Hematopoietic multipotent progenitor cell treated with erythropoietin and hydrocortisone succinate and interleukin-3 and kit ligand, for 6 days (in vitro differentiated cells): ENCODE measurements at regions not wholly inside any gene's neighbourhood (a gene's known extent, or its start where the extent isn't known, plus 50 kb on each side); places are given as distances from the start of the nearest gene placed in this dataset.
A peak's percentile ranks its signal among the peaks of the same experiment; 100 is the strongest.

Source experiments
- DNase-seq: peaks from one replicate; pipeline ENCODE4 v3.0.0-alpha.2; 2015

DNA sequence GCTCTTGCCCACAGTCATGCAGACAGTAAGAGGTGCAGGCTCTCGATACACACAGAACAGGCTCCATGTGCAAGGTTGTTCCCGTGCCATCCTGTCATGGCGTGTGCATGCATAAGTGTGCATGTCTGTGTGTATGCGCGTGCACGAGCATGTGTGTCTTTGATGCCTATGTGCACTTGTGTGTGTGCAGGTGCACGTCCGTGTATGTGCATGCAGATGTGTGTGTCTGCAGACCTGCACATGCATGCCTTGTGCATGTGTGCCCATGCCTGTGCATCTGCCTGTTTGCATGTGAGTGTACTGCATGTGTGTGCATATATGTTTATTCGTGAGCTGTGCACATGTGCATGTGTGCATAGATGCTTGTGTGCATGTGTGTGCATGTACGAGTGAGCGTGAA lies 309.8 kb downstream of the TMEM121 start:
- DNase-seq: no peak

DNA sequence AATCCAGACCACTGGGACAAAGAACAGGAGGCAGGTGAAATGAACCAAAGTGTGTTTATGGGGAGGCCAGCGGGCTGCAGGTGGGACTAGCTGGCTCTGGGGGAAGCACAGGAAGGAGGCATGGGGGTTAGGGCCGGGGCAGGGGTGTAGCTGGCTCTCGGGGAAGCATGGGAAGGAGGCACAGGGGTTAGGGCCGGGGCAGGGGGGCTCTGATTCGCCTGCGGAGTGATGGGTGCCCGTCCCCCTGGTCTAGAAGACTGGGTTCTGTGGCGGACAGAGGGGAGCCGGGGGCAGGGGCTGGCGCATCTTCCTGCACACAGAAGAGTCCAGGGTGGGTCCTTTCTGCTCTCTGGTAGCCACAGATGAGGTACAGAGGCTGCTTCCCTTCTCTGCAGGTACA lies 310.3 kb downstream of the TMEM121 start:
- DNase-seq: no peak

- no peak for DNase-seq
Measured at GRCh38 chr14:105837349-105838063, 311.1 kb downstream of the TMEM121 start.

- no peak for DNase-seq
Measured at GRCh38 chr14:105838107-105838506, 311.7 kb downstream of the TMEM121 start.

- DNase-seq: no peak
Measured at GRCh38 chr14:105838591-105839424, 312.4 kb downstream of the TMEM121 start.

DNA sequence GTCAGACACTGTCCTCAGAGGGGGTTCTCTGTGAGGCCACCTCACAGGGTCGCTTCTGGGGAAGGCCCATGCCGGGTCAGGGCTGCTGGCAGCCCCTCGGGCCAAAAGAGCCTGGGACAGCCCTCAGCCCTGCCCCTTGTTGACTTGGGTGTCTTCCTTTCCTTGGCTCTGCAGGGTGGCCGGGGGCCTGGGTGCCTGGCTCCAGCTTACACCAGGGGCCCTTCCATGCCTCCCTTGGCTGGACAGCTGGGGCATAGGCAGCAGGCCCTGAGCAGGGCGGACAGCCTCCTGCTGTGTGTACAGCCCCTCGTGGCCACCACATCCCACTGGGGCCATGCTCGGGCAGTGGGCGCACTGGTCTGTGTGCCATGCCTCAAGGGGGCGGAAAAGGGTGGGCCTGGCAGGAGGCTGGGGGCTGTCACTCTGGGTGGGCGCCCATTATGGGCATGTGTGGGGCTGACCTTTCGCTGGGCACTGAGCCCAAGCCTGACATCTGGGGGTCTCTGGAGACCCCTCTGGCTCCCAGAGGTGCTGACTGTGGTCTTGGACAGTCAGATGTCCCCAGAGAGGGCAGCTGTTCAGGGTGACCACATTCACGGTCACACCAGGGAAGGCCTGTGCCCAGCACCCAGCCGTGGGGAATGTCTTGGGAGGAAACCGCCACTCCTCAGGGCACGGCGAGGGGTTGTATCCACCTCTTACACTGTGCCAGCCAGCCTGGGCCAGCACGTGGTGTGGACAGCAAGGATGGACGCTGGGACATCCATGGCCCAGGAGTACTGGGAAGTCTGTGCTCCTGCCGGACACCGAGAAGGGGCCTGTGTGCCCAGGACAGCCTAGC lies 313.3 kb downstream of the TMEM121 start:
- DNase-seq: no peak

DNA sequence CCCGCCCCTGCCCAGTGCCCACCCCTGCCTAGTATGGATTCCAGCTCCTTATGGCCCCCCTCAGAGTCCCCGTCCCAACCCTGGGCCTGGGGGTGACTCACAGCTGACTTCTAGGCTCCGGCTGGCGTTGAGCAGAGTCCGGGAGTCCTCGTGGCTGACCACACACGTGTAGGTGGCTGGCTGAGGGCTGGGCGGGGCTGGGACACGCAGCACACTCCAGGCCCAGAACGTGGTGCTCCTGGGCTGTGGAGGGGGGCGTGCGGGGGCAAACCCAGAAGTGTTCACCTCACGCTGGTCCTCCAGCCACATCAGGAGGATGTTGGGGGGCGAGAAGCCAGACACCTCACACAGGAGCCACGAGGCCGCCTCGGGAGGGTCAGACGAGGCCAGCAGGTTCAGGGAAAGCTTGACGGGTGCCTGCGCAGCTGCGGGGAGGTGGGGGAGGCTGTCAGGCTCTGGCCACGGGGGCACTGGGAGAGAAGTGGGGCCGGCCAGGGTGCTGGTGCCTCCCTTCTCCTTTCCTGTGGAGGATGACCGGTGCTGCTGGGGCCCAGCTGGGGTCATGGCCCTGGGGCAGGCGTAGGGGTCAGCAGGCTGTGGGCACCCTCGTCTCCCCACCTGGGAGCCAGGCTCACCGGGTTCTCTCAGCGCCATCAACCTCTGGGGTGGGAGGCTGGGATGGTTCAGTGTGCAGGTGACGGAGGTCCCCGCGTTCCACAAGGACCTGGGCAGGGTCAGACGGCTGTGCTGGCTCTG lies 314.1 kb downstream of the TMEM121 start:
- DNase-seq: no peak

DNA sequence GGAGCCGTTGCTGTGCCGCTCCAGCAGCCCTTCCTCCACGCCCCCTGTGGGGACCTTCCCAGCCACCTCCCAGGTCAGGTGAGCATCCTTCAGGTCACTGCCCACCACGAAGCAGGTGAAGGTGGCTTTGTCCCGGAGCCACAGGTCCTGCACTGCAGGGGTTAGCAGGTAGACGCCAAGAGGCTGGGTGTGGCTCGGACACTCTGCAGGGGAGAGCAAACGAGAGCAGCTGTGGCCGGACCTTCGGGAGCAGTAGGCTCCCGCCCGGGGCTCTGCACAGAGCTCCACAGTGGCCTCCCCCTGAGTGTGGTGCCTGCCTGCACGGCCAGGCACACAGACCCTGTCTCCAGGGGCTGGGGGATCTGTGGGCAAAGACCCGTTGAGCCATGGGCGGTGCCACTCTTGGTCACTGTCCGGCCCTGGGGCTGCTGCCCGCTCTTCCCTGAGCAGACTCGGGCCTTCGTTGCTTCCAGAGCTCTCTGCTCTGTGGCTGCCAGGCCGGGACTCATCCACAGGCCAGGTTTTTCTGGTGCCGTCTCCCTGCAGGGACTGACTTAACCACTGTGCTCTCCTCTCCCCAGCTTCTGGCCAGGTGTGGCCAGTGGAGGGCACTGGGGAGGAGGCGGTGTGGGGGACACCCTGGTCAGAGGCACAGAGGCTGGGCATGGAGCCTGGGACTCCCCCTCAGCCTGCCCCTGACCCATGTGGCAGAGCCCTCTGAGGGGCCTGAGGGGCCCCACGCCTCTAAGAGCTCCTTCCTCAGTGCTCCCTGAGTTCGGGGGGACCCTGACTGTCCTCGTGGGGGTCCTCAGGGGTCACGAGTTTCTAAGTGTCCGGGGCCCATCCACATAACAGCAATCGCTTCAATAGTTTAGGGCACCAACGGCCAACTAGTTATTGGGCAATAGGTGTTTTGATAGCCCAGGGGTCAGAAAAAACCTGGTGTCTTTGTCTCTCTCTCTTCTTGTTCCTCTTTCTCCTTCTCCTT lies 314.9 kb downstream of the TMEM121 start:
- DNase-seq: no peak

- DNase-seq: no peak
Measured at GRCh38 chr14:105842105-105842504, 315.7 kb downstream of the TMEM121 start.

DNA sequence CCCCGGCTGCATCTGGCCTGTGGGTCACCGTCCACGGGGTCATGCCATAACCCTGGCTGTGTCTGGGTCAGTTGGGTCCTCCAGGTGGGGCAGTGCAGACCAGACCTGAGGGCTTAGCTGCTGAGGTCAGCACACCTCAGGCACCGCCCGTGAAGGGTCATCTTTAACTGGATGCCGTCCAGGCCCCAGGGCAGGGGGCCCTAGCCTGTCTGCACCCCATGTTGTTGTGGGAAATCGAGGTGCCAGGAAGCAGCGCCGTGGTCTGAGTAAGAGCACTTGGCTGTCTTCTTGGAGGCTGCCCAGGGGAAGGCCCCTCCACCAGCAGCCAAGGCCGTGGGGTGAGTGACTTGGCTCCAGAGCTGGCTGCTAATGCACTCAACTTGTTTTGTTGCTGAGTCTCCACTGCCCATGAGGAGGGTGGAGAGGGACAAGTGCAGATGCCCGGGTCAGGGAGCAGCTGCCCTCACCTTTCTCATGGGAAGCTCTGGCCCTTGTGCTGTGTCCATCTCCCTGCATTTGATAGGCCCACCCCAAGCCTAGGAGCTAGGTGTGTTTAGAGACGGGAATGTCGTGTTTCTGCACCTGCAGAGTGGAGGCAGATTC lies 317.2 kb downstream of the TMEM121 start:
- no peak for DNase-seq

DNA sequence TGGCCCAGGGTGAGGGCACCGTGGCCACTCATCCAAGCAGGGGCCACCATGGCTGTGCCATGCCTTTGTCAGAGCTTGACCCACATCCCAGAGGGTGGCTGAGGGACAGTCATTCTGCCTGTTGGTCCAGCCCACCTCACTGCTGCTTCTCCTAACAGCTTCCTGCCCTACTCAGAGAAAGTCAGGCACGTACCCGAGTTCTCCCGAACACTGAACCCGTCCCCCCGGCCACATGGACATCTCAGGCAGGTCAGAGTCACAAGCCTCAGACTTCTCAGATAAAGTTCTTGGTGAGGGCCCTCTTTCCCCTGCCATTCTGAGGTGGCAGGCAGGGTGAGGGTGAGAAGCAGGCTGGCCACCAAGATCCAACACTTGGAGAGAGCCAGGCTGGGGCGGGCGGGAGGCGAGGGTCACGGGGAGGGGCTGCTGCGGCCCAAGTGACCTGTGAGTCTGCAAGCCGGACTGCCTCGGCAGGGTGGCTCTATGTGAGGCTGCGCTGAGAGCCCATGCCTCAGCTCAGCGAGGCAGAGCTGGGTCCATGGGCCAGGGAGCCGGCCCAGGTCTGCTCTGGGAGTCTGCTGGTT lies 317.8 kb downstream of the TMEM121 start:
- no peak for DNase-seq

GRCh38 chr14:105844810-105845724 lies 318.7 kb downstream of the TMEM121 start:
- peak; percentile 75 for DNase-seq

DNA sequence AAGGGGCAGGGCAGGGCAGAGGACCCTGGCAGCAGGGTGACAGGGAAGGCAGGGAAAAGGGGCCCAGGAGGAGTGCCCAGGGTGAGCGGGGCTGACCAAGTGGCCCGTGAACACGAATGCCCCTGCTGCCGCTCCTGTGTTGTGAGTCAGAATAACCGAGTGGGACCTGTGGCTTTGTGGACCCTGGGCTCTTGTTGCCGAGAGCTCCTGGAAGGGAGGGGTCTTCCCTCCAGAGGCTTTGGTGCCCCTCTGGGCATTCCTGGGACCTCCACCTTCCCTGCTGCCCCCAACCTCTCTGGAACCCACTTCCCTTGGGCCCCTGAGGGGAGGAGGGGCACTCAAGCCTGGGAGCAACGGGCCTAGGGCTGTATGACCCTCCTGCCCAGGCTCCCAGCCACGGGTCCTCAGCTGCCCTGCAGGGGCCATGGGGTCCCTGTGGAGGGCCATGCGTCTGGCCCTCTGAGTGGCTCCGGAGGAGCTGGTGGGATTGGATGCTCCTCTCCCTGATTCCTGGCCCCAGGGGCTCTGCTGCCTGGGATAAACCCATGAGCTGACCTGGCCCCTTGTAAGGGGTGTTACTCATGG lies 319.4 kb downstream of the TMEM121 start:
- no peak for DNase-seq

DNA sequence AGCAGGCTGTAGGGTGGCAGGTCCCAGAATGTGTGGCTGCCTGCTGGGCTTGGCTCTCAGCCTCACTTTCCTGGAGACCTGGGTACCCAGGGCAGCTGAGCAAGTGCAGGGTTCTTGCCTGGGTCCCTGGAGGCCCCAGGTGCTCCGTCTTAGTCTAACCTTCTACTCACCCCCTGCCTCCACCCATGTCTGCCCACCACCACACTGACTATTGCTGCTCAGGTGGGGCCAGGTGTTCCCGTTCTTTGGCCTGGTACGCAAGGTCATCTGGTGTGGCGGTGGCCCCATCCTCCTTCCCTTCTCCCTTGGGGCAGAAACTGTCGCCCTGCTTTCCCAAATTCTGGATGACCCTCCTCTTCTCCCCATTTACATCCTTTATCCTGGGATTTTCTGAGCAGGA lies 319.9 kb downstream of the TMEM121 start:
- DNase-seq: no peak

DNA sequence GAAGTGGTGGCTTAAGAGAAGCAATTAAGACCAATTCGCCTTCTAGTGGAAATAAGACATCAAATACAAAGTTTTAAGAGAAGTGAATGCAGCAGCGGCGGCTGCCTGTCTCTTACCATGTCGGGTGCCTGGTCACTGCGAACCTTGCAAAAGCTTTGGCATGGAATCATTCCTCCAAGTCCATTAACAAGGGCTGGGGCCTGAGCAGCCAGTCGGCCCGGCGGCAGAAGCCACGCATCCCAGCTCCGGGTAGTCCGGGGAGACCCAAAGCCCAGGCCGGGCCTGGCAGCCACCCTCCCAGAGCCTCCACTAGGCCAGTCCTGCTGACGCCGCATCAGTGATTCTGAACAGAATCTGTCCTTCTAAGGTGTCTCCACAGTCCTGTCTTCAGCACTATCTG lies 321.0 kb downstream of the TMEM121 start:
- DNase-seq: no peak

DNA sequence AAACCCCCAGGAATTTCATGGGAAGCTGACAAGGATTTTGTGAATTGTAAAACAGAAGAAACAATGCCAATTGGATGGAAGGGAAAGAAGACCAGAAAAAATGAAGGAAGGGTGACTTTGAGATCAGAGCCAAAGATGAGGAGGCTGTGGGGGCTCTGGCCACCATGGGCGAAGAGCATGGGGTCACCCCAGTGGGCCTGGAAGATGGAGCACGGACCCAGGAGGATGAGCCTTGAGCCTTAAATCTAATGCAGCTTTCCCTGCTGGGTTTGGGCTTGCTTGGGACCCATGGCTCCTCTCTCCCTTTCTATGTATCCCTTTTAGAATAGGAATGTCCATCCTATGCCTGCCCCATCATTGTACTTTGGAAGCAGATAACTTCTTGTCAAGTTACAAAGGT lies 322.2 kb downstream of the TMEM121 start:
- DNase-seq: no peak

- DNase-seq: no peak
Measured at GRCh38 chr14:105849933-105850626, 323.7 kb downstream of the TMEM121 start.

DNA sequence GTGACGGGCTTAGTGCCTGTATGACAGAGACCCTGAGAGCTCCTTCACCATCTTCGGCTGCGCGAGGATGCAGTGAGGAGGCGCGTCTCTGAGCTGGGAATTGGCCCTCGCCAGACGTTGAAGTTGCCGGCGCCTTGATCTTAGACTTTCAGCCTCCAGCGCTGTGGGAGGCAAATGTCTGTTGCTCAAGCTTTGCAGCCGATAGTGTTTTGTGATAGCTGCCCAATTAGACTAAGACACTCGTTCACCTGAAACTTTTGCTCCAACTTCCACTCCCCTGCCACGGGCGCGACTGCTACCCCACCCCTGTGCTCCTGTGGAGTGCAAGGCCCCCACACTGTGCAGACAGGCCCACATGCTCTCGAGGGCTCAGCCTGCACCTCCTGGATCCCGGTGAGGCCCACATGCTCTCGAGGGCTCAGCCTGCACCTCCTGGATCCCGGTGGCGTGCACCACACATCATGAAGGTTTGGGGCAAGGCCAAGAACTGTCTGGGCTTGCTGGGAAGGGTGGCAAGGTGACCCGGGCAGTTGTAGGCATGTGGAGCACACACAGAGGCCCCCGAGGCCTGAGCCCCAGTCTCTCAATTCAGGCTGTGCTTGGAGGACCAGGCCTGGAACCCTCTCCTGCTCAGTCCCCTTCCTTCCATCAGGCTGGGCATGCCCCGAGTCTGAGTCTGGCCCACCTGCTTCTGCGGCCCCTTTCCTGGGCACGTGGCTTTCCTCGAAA lies 324.6 kb downstream of the TMEM121 start:
- no peak for DNase-seq
